Naive thymus-derived CD4-positive, alpha-beta T cell (primary cell): ENCODE measurements at regions not wholly inside any gene's neighbourhood (a gene's known extent, or its start where the extent isn't known, plus 50 kb on each side); places are given as distances from the start of the nearest gene placed in this dataset.

Source experiments
- ATAC-seq: fragments of 150-1000 bp; cut with Tn5 transposase; 2 replicates; pipeline ENCODE4 v1.10.0; 2021; ENCODE audit warnings: mild to moderate bottlenecking, moderate library complexity
- CTCF ChIA-PET: fragments of 350-600 bp; sonication (Branson Sonifier 250); formaldehyde crosslinking; loops from one replicate; lab custom pipeline; 2021; ENCODE audit warnings: antibody characterized with exemption; lab: Charles Lee
- POLR2A ChIA-PET: fragments of 350-600 bp; sonication (Branson Sonifier 250); formaldehyde crosslinking; loops from one replicate; lab custom pipeline; 2021; ENCODE audit warnings: antibody characterized with exemption, inconsistent platforms; lab: Charles Lee
- DNase-seq, 9 donors: peaks; one replicate each; pipeline versions ENCODE4 v3.0.0 to v3.0.0-alpha.2; 2020 to 2022; ENCODE audit warnings: mixed read lengths in 1 of 9
- H3K27ac ChIP-seq: one replicate; pipeline ENCODE4 v1.7.0; 2013; ENCODE audit warnings: mild to moderate bottlenecking, low read depth, low read length, moderate library complexity
- H3K27me3 ChIP-seq, 2 donors: one replicate each; pipeline ENCODE4 v1.7.0; 2013; ENCODE audit warnings: low read length in 2 of 2, mild to moderate bottlenecking in 2 of 2, moderate library complexity in 2 of 2; ENCODE audit not compliant: control insufficient read depth in 2 of 2, insufficient read depth in 2 of 2
- H3K36me3 ChIP-seq, 3 experiments: 1 replicate in 2 of 3; 2 replicates in 1 of 3; pipeline ENCODE4 v1.7.0; 2013; ENCODE audit warnings: low read length in 3 of 3, mild to moderate bottlenecking in 3 of 3, moderate library complexity in 1 of 3; ENCODE audit not compliant: insufficient read depth in 3 of 3, control insufficient read depth in 2 of 3
- H3K4me1 ChIP-seq, 2 donors: one replicate each; pipeline ENCODE4 v1.7.0; 2013; ENCODE audit warnings: low read length in 2 of 2, mild to moderate bottlenecking in 2 of 2, moderate library complexity in 1 of 2; ENCODE audit not compliant: control insufficient read depth in 2 of 2, insufficient read depth in 2 of 2
- H3K4me3 ChIP-seq: 2 replicates; pipeline ENCODE4 v1.7.0; 2013; ENCODE audit warnings: mild to moderate bottlenecking, low read length
- H3K9me3 ChIP-seq, 3 experiments: 1 replicate in 2 of 3; 2 replicates in 1 of 3; pipeline ENCODE4 v1.7.0; 2013; ENCODE audit warnings: low read length in 3 of 3; ENCODE audit not compliant: control insufficient read depth in 2 of 3
- H3K27ac Mint-ChIP-seq, 9 donors: one replicate each; pipeline ENCODE4 v1.8.0; 2020 to 2022; ENCODE audit warnings: mixed read lengths in 9 of 9, mild to moderate bottlenecking in 8 of 9, moderate library complexity in 5 of 9, inconsistent platforms in 2 of 9
- H3K27me3 Mint-ChIP-seq, 5 donors: one replicate each; pipeline ENCODE4 v1.8.0; 2021 to 2022; ENCODE audit warnings: mixed read lengths in 5 of 5, mild to moderate bottlenecking in 1 of 5
- H3K36me3 Mint-ChIP-seq, 5 donors: one replicate each; pipeline ENCODE4 v1.8.0; 2020 to 2022; ENCODE audit warnings: mixed read lengths in 5 of 5, mild to moderate bottlenecking in 3 of 5, inconsistent platforms in 1 of 5
- H3K4me1 Mint-ChIP-seq, 7 donors: one replicate each; pipeline ENCODE4 v1.8.0; 2020 to 2022; ENCODE audit warnings: mixed read lengths in 7 of 7, mild to moderate bottlenecking in 3 of 7, inconsistent platforms in 1 of 7
- H3K4me3 Mint-ChIP-seq, 10 donors: one replicate each; pipeline ENCODE4 v1.8.0; 2020 to 2022; ENCODE audit warnings: mild to moderate bottlenecking in 10 of 10, mixed read lengths in 10 of 10, moderate library complexity in 6 of 10, inconsistent platforms in 2 of 10
- H3K9me3 Mint-ChIP-seq, 11 donors: one replicate each; pipeline ENCODE4 v1.8.0; 2020 to 2022; ENCODE audit warnings: mixed read lengths in 11 of 11, mild to moderate bottlenecking in 4 of 11, inconsistent platforms in 1 of 11, moderate library complexity in 1 of 11
- intact Hi-C, 2 donors: fragments of 100-400 bp; cut with micrococcal nuclease; formaldehyde crosslinking; loops; one replicate each; pipeline ENCODE4 v1.15.1; 2023

GRCh38 chr6:133101790-133102189, 139.4 kb upstream of the EYA4 start:
- ChIA-PET CTCF (no interaction called here), POLR2A (no interaction called here)
- DNase-seq (no peak), ATAC-seq (no peak)
- Mint-ChIP-seq H3K27ac (no peak overlapping the region), H3K27me3 (peaks cover 0 to 5% (median 0%) of the 10 kb centered on the region in 5 donors), H3K9me3 (peaks cover 0 to 4% (median 0%) of the 10 kb centered on the region in 11 donors), H3K4me3 (no peak overlapping the region), H3K4me1 (no peaks in the 10 kb centered on the region), H3K36me3 (no peaks in the 10 kb centered on the region)
- Histone ChIP-seq H3K4me1 (no peaks in the 10 kb centered on the region), H3K27ac (no peak overlapping the region), H3K27me3 (no peaks in the 10 kb centered on the region), H3K36me3 (no peaks in the 10 kb centered on the region), H3K9me3 (peaks cover 0 to 2% (median 0%) of the 10 kb centered on the region in 3 experiments), H3K4me3 (no peak overlapping the region)
- intact Hi-C loops: no loop called here

GRCh38 chr6:133106934-133107333, 134.2 kb upstream of the EYA4 start:
- no peaks in the 10 kb centered on the region for H3K36me3 Mint-ChIP-seq
- POLR2A ChIA-PET: no interaction called here
- Histone ChIP-seq H3K27ac (no peak overlapping the region), H3K4me1 (no peaks in the 10 kb centered on the region), H3K27me3 (no peaks in the 10 kb centered on the region), H3K9me3 (peaks cover 0 to 2% (median 0%) of the 10 kb centered on the region in 3 experiments), H3K4me3 (no peak overlapping the region), H3K36me3 (no peaks in the 10 kb centered on the region)
- peaks cover 0 to 4% (median 0%) of the 10 kb centered on the region in 5 donors for H3K27me3 Mint-ChIP-seq
- CTCF ChIA-PET: no interaction called here
- intact Hi-C loops: no loop called here
- peaks cover 0 to 9% (median 0%) of the 10 kb centered on the region in 11 donors for H3K9me3 Mint-ChIP-seq
- ATAC-seq: no peak
- no peak overlapping the region for H3K4me3 Mint-ChIP-seq
- no peak overlapping the region for H3K27ac Mint-ChIP-seq
- no peaks in the 10 kb centered on the region for H3K4me1 Mint-ChIP-seq
- DNase-seq: no peak

DNA sequence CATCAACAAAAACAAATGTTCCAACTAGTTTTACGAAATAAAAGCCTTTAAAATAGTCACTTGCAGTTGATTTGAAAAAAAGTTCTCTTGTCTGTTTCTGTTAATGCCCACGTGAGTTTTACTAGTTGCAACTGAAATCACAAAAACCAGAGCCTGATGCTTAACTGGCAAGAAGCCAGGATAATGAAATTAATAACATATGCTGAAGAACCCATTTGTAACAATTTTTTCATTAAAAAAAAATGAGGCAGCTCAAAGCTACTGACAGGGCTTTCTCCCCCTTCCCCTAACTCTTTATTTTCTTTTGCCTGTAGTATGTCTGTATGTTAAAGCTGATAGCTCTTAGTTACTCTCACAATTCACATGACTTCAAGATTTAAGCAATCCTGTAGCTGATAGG, 132.7 kb upstream of the EYA4 start:
- Histone ChIP-seq H3K9me3 (peaks cover 0 to 2% (median 0%) of the 10 kb centered on the region in 3 experiments), H3K4me3 (no peak overlapping the region), H3K36me3 (no peaks in the 10 kb centered on the region), H3K27me3 (no peaks in the 10 kb centered on the region), H3K27ac (no peak overlapping the region), H3K4me1 (no peaks in the 10 kb centered on the region)
- Mint-ChIP-seq H3K9me3 (peaks cover 0 to 5% (median 0%) of the 10 kb centered on the region in 11 donors), H3K36me3 (no peaks in the 10 kb centered on the region), H3K27ac (no peak overlapping the region), H3K4me1 (no peaks in the 10 kb centered on the region), H3K4me3 (no peak overlapping the region), H3K27me3 (peaks cover 0 to 4% (median 0%) of the 10 kb centered on the region in 5 donors)
- ATAC-seq (no peak), DNase-seq (no peak)
- CTCF ChIA-PET: no interaction called here
- POLR2A ChIA-PET: no interaction called here
- intact Hi-C loops: no loop called here

- H3K4me3 Mint-ChIP-seq: no peak overlapping the region
- no peak for ATAC-seq
- peaks cover 0 to 13% (median 5%) of the 10 kb centered on the region in 11 donors for H3K9me3 Mint-ChIP-seq
- no peaks in the 10 kb centered on the region for H3K27me3 ChIP-seq
- H3K4me1 Mint-ChIP-seq: no peaks in the 10 kb centered on the region
- H3K27ac ChIP-seq: no peak overlapping the region
- H3K9me3 ChIP-seq: no peaks in the 10 kb centered on the region
- intact Hi-C loops: no loop called here
- no peak overlapping the region for H3K27ac Mint-ChIP-seq
- ChIA-PET POLR2A (no interaction called here), CTCF (no interaction called here)
- H3K4me1 ChIP-seq: no peaks in the 10 kb centered on the region
- peaks cover 0 to 4% (median 0%) of the 10 kb centered on the region in 5 donors for H3K27me3 Mint-ChIP-seq
- no peaks in the 10 kb centered on the region for H3K36me3 Mint-ChIP-seq
- H3K4me3 ChIP-seq: no peak overlapping the region
- H3K36me3 ChIP-seq: no peaks in the 10 kb centered on the region
- DNase-seq: no peak
Measured at GRCh38 chr6:133114973-133115372, 126.2 kb upstream of the EYA4 start.

DNA sequence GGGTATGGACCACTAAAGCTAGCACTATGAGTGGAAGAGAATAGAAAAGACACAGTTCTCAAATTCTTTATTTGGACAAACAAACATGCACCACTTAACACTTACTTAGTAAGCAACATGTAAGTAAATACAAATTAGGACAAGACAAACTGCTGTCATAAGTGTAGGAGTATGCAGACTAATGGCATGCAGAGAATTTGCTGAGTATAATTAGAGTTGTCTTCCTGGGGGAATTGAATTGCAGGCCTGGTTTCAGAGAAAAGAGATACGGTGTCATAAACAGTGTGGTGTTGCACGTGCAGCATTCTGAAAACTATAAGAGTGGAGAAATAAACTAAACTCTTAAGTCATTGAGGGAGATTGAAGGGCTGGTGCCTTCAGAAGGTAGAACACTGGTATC, 125.2 kb upstream of the EYA4 start:
- POLR2A ChIA-PET: no interaction called here
- intact Hi-C loops: no loop called here
- no peaks in the 10 kb centered on the region for H3K27me3 ChIP-seq
- H3K27me3 Mint-ChIP-seq: peaks cover 0 to 2% (median 0%) of the 10 kb centered on the region in 5 donors
- H3K27ac Mint-ChIP-seq: no peak overlapping the region
- no peak overlapping the region for H3K4me3 ChIP-seq
- no peaks in the 10 kb centered on the region for H3K4me1 Mint-ChIP-seq
- ATAC-seq: no peak
- H3K4me1 ChIP-seq: no peaks in the 10 kb centered on the region
- DNase-seq: no peak
- H3K36me3 Mint-ChIP-seq: no peaks in the 10 kb centered on the region
- H3K36me3 ChIP-seq: no peaks in the 10 kb centered on the region
- H3K27ac ChIP-seq: no peak overlapping the region
- H3K9me3 ChIP-seq: no peaks in the 10 kb centered on the region
- no peak overlapping the region for H3K4me3 Mint-ChIP-seq
- CTCF ChIA-PET: no interaction called here
- H3K9me3 Mint-ChIP-seq: peaks cover 3 to 23% (median 9%) of the 10 kb centered on the region in 11 donors

DNA sequence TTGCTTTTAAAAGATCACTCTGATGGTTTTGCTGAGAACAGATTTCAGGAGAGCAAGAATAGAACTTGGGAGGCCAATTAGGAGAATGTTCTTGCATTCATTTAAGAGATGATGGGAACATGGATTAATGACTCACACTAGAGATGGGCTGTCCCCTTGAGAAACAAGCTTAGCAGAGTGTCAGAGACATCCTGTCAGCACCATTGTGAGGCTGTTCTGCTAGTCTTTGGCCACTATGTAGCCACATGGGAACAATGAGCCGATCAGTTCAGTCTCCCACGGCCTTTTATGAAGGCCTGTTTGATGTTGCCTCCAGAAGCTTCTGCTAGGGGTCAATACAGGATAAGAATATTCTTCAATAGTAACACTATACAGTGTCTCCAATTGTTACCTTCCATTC, 113.0 kb upstream of the EYA4 start:
- Mint-ChIP-seq H3K27me3 (peaks cover 0 to 12% (median 0%) of the 10 kb centered on the region in 5 donors), H3K9me3 (peaks cover 0 to 3% (median 0%) of the 10 kb centered on the region in 11 donors), H3K27ac (no peak overlapping the region), H3K4me3 (no peak overlapping the region), H3K36me3 (no peaks in the 10 kb centered on the region), H3K4me1 (no peaks in the 10 kb centered on the region)
- Histone ChIP-seq H3K36me3 (no peaks in the 10 kb centered on the region), H3K4me3 (no peak overlapping the region), H3K4me1 (no peaks in the 10 kb centered on the region), H3K27me3 (no peaks in the 10 kb centered on the region), H3K27ac (no peak overlapping the region), H3K9me3 (no peaks in the 10 kb centered on the region)
- ATAC-seq: no peak
- ChIA-PET CTCF (no interaction called here), POLR2A (no interaction called here)
- DNase-seq: no peak
- intact Hi-C loops: no loop called here

DNA sequence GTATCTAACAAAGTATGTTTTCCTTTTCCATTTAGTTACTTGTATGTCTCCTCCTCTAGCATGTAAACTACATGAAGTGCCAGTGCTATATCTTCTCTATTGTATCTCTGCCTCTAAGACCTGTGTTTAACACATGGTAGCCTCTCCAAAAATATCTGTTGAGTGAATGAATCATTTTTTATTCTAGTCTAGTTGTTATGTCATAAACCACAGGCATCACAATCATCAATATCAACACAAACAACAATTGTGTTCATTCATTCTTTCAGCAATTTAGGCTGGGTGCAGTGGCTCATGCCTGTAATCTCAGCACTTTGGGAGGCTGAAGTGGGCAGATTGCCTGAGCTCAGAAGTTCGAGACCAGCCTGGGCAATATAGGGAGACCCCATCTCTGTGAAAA, 111.6 kb upstream of the EYA4 start:
- H3K9me3 ChIP-seq: no peaks in the 10 kb centered on the region
- no peaks in the 10 kb centered on the region for H3K36me3 ChIP-seq
- ChIA-PET POLR2A (no interaction called here), CTCF (no interaction called here)
- no peak for ATAC-seq
- H3K4me1 ChIP-seq: no peaks in the 10 kb centered on the region
- no peak overlapping the region for H3K27ac Mint-ChIP-seq
- H3K27ac ChIP-seq: no peak overlapping the region
- no peaks in the 10 kb centered on the region for H3K4me1 Mint-ChIP-seq
- H3K27me3 ChIP-seq: no peaks in the 10 kb centered on the region
- no peaks in the 10 kb centered on the region for H3K36me3 Mint-ChIP-seq
- H3K9me3 Mint-ChIP-seq: peaks cover 0 to 4% (median 0%) of the 10 kb centered on the region in 11 donors
- no peak for DNase-seq
- peaks cover 0 to 12% (median 0%) of the 10 kb centered on the region in 5 donors for H3K27me3 Mint-ChIP-seq
- no peak overlapping the region for H3K4me3 ChIP-seq
- intact Hi-C loops: no loop called here
- H3K4me3 Mint-ChIP-seq: no peak overlapping the region
